RPMI8226 (cell line): ENCODE measurements at regions not wholly inside any gene's neighbourhood (a gene's known extent, or its start where the extent isn't known, plus 50 kb on each side); places are given as distances from the start of the nearest gene placed in this dataset.
A peak's percentile ranks its signal among the peaks of the same experiment; 100 is the strongest.
"Not testable (repeated sequence)": the region's sequence is repeated elsewhere in the genome, so short reads cannot be mapped to it uniquely, and the experiment has no call there.

Source experiments
- DNase-seq: peaks from one replicate; pipeline ENCODE4 v3.0.0-alpha.2; 2015

- DNase-seq, result no peak
Observed at GRCh38 chr4:165783626-165784025, 89.4 kb upstream of the TLL1 start.

- no peak for DNase-seq
Observed at GRCh38 chr4:165784672-165785071, 88.4 kb upstream of the TLL1 start.

- DNase-seq, result no peak
Observed at GRCh38 chr4:165785337-165785736, 87.7 kb upstream of the TLL1 start.

GRCh38 chr4:165787516-165788274 lies 85.3 kb upstream of the TLL1 start:
- DNase-seq, result no peak

- DNase-seq, result no peak
Observed at GRCh38 chr4:165788686-165789463, 84.2 kb upstream of the TLL1 start.

- no peak for DNase-seq
Observed at GRCh38 chr4:165793236-165793635, 79.8 kb upstream of the TLL1 start.

- no peak for DNase-seq
Observed at GRCh38 chr4:165794834-165795233, 78.2 kb upstream of the TLL1 start.

GRCh38 chr4:165799384-165799815 lies 73.6 kb upstream of the TLL1 start:
- no peak for DNase-seq

- DNase-seq, result no peak
Observed at GRCh38 chr4:165802452-165802851, 70.6 kb upstream of the TLL1 start.

GRCh38 chr4:165803005-165803404 lies 70.0 kb upstream of the TLL1 start:
- DNase-seq, result peak; percentile 35

GRCh38 chr4:165805406-165805805 lies 67.6 kb upstream of the TLL1 start:
- DNase-seq, result no peak

GRCh38 chr4:165806613-165807012 lies 66.4 kb upstream of the TLL1 start:
- no peak for DNase-seq

GRCh38 chr4:165810726-165811125 lies 62.3 kb upstream of the TLL1 start:
- no peak for DNase-seq

- DNase-seq, result no peak
Observed at GRCh38 chr4:165813606-165814005, 59.4 kb upstream of the TLL1 start.

GRCh38 chr4:165814256-165815020 lies 58.6 kb upstream of the TLL1 start:
- DNase-seq, result no peak

GRCh38 chr4:165819126-165819525 lies 53.9 kb upstream of the TLL1 start:
- not testable (repeated sequence) for DNase-seq
